Neuronal stem cell (in vitro differentiated cells): ENCODE measurements at regions not wholly inside any gene's neighbourhood (a gene's known extent, or its start where the extent isn't known, plus 50 kb on each side); places are given as distances from the start of the nearest gene placed in this dataset.

ENCODE experiments used
- DNase-seq: peaks from one replicate; pipeline ENCODE4 v3.0.0-alpha.2; 2013; ENCODE audit warnings: low spot score
- H2AFZ ChIP-seq: one replicate; pipeline ENCODE4 v1.6.1; 2013; ENCODE audit warnings: mild to moderate bottlenecking, low read length, inconsistent platforms
- H2AK5ac ChIP-seq: 2 replicates; pipeline ENCODE4 v1.6.1; 2013; ENCODE audit warnings: low read depth, mild to moderate bottlenecking, inconsistent platforms, low read length, moderate library complexity, mixed read lengths
- H2BK120ac ChIP-seq: 2 replicates; pipeline ENCODE4 v1.6.1; 2013; ENCODE audit warnings: low read depth, mild to moderate bottlenecking, inconsistent platforms, low read length, moderate library complexity, mixed read lengths
- H2BK12ac ChIP-seq: one replicate; pipeline ENCODE4 v1.6.1; 2013; ENCODE audit warnings: low read length, inconsistent platforms
- H2BK15ac ChIP-seq: 2 replicates; pipeline ENCODE4 v1.6.1; 2013; ENCODE audit warnings: mild to moderate bottlenecking, low read length, inconsistent platforms, mixed read lengths
- H2BK5ac ChIP-seq: one replicate; pipeline ENCODE4 v1.6.1; 2013; ENCODE audit warnings: inconsistent platforms, mild to moderate bottlenecking, low read length, moderate library complexity
- H3K14ac ChIP-seq: one replicate; pipeline ENCODE4 v1.6.1; 2013; ENCODE audit warnings: low read length, inconsistent platforms
- H3K18ac ChIP-seq: 2 replicates; pipeline ENCODE4 v1.6.1; 2013; ENCODE audit warnings: low read length, inconsistent platforms
- H3K23ac ChIP-seq: 2 replicates; pipeline ENCODE4 v1.6.1; 2013; ENCODE audit warnings: low read depth, mild to moderate bottlenecking, mixed read lengths, low read length, inconsistent platforms; ENCODE audit not compliant: poor library complexity
- H3K27ac ChIP-seq: replicated peaks from 3 replicates; pipeline ENCODE4 v1.5.1; 2013; ENCODE audit warnings: low read length, inconsistent platforms
- H3K27me3 ChIP-seq, 3 experiments: 2 replicates each; pipeline ENCODE4 v1.6.1; 2013; ENCODE audit warnings: low read length in 3 of 3, mild to moderate bottlenecking in 2 of 3, inconsistent platforms in 1 of 3, low read depth in 1 of 3, mixed read lengths in 1 of 3, moderate library complexity in 1 of 3; ENCODE audit not compliant: control insufficient read depth in 3 of 3, insufficient read depth in 3 of 3
- H3K36me3 ChIP-seq, 2 donors: replicated peaks in 1 of 2; 2 replicates each; pipeline ENCODE4 v1.6.1; 2013; ENCODE audit warnings: low read length in 2 of 2; ENCODE audit not compliant: control insufficient read depth in 2 of 2, insufficient read depth in 2 of 2
- H3K4ac ChIP-seq: 2 replicates; pipeline ENCODE4 v1.6.1; 2013; ENCODE audit warnings: inconsistent platforms, mild to moderate bottlenecking, low read length, moderate library complexity
- H3K4me1 ChIP-seq, 2 donors: 1 replicate in 1 of 2; 2 replicates in 1 of 2; pipeline ENCODE4 v1.6.1; 2013; ENCODE audit warnings: low read length in 2 of 2, low read depth in 1 of 2; ENCODE audit not compliant: control insufficient read depth in 2 of 2, insufficient read depth in 1 of 2
- H3K4me2 ChIP-seq: one replicate; pipeline ENCODE4 v1.6.1; 2013; ENCODE audit warnings: mild to moderate bottlenecking, low read length, inconsistent platforms; ENCODE audit not compliant: insufficient read depth, poor library complexity, severe bottlenecking
- H3K4me3 ChIP-seq, 2 donors: 2 replicates each; pipeline ENCODE4 v1.5.1; 2013; ENCODE audit warnings: low read length in 2 of 2, mild to moderate bottlenecking in 2 of 2, inconsistent platforms in 1 of 2, moderate library complexity in 1 of 2
- H3K79me1 ChIP-seq: one replicate; pipeline ENCODE4 v1.6.1; 2013; ENCODE audit warnings: low read depth, mild to moderate bottlenecking, inconsistent platforms, low read length, moderate library complexity
- H3K9ac ChIP-seq: one replicate; pipeline ENCODE4 v1.6.1; 2013; ENCODE audit warnings: mild to moderate bottlenecking, low read depth, low read length, inconsistent platforms; ENCODE audit not compliant: poor library complexity
- H3K9me3 ChIP-seq, 2 donors: replicated peaks in 1 of 2; 2 replicates each; pipeline versions ENCODE3 to v1.6.1; 2013; ENCODE audit warnings: low read length in 2 of 2, mild to moderate bottlenecking in 2 of 2, inconsistent platforms in 1 of 2, low read depth in 1 of 2, mixed read lengths in 1 of 2, moderate library complexity in 1 of 2; ENCODE audit not compliant: control insufficient read depth in 2 of 2, insufficient read depth in 1 of 2
- H4K8ac ChIP-seq: one replicate; pipeline ENCODE4 v1.6.1; 2013; ENCODE audit warnings: low read depth, mild to moderate bottlenecking, inconsistent platforms, low read length, moderate library complexity
- H4K91ac ChIP-seq: one replicate; pipeline ENCODE4 v1.6.1; 2013; ENCODE audit warnings: low read length, low read depth, mild to moderate bottlenecking, inconsistent platforms; ENCODE audit not compliant: poor library complexity
- WGBS, 2 donors: extraction: QIAGEN DNeasy Blood & Tissue Kit; methylation state at CpG; one replicate each; pipeline ENCODE4 v1.1.7; 2013; ENCODE audit warnings: missing lambda C conversion rate in 2 of 2, mixed read lengths in 1 of 2; ENCODE audit not compliant: insufficient read length in 2 of 2, insufficient replicate concordance in 1 of 2; ENCODE audit errors: extremely low coverage in 2 of 2; 5-methylcytosine and 5-hydroxymethylcytosine counted together

GRCh38 chr1:4124631-4125145 is 224.6 kb upstream of the C1orf174 start:
- Histone ChIP-seq H4K91ac (no peak overlapping the region), H3K9ac (no peak overlapping the region), H3K4me1 (peaks cover 0 to 2% of the 10 kb centered on the region in 2 donors), H2BK5ac (no peak overlapping the region), H2AFZ (no peak overlapping the region), H3K4me2 (no peak overlapping the region), H3K27ac (no peak overlapping the region), H3K4me3 (no peak overlapping the region), H2BK12ac (no peak overlapping the region), H2BK120ac (no peak overlapping the region), H2BK15ac (peak overlapping the region; percentile 1), H3K14ac (no peak overlapping the region), H2AK5ac (peak overlapping the region; percentile 58), H3K23ac (no peak overlapping the region), H3K27me3 (peaks cover 0 to 3% (median 0%) of the 10 kb centered on the region in 3 experiments), H4K8ac (no peak overlapping the region), H3K18ac (peak overlapping the region; percentile 41), H3K36me3 (no peaks in the 10 kb centered on the region), H3K9me3 (no peaks in the 10 kb centered on the region), H3K79me1 (no peaks in the 10 kb centered on the region), H3K4ac (no peak overlapping the region)
- no CpG with 5 or more reads among the region's 6 CpGs for WGBS, 2 donors
- no peak for DNase-seq

GRCh38 chr1:4126251-4126650 is 226.2 kb upstream of the C1orf174 start:
- H4K91ac ChIP-seq, result no peak overlapping the region
- H3K4me1 ChIP-seq, result peaks cover 0 to 2% of the 10 kb centered on the region in 2 donors
- H3K9ac ChIP-seq, result no peak overlapping the region
- H3K4ac ChIP-seq, result no peak overlapping the region
- no peak overlapping the region for H2BK120ac ChIP-seq
- H3K14ac ChIP-seq, result no peak overlapping the region
- H2AFZ ChIP-seq, result no peak overlapping the region
- H3K23ac ChIP-seq, result no peak overlapping the region
- no peak overlapping the region for H4K8ac ChIP-seq
- H3K18ac ChIP-seq, result no peak overlapping the region
- no peak overlapping the region for H3K4me3 ChIP-seq
- no peak overlapping the region for H3K27ac ChIP-seq
- no CpG with 5 or more reads among the region's 9 CpGs for WGBS, 2 donors
- no peaks in the 10 kb centered on the region for H3K79me1 ChIP-seq
- H2AK5ac ChIP-seq, result no peak overlapping the region
- no peak overlapping the region for H2BK5ac ChIP-seq
- H3K9me3 ChIP-seq, result no peaks in the 10 kb centered on the region
- H3K27me3 ChIP-seq, result peaks cover 0 to 5% (median 0%) of the 10 kb centered on the region in 3 experiments
- H2BK15ac ChIP-seq, result no peak overlapping the region
- no peak for DNase-seq
- H3K36me3 ChIP-seq, result no peaks in the 10 kb centered on the region
- H2BK12ac ChIP-seq, result no peak overlapping the region
- H3K4me2 ChIP-seq, result no peak overlapping the region

GRCh38 chr1:4126731-4127591 is 226.9 kb upstream of the C1orf174 start:
- no peak overlapping the region for H3K4me3 ChIP-seq
- H3K23ac ChIP-seq, result peak overlapping the region; percentile 74
- no peak overlapping the region for H3K9ac ChIP-seq
- H3K4me2 ChIP-seq, result no peak overlapping the region
- peaks cover 0 to 2% of the 10 kb centered on the region in 2 donors for H3K4me1 ChIP-seq
- peak overlapping the region; percentile 1 for H2BK120ac ChIP-seq
- WGBS, 2 donors, result no CpG with 5 or more reads among the region's 20 CpGs
- H3K18ac ChIP-seq, result peak overlapping the region; percentile 45
- H2BK15ac ChIP-seq, result peak overlapping the region; percentile 69
- H2AFZ ChIP-seq, result no peak overlapping the region
- H3K36me3 ChIP-seq, result no peaks in the 10 kb centered on the region
- peaks cover 0 to 10% (median 0%) of the 10 kb centered on the region in 3 experiments for H3K27me3 ChIP-seq
- no peak overlapping the region for H3K4ac ChIP-seq
- no peak overlapping the region for H2AK5ac ChIP-seq
- no peaks in the 10 kb centered on the region for H3K79me1 ChIP-seq
- H3K9me3 ChIP-seq, result no peaks in the 10 kb centered on the region
- no peak for DNase-seq
- no peak overlapping the region for H3K27ac ChIP-seq
- H4K8ac ChIP-seq, result no peak overlapping the region
- H2BK12ac ChIP-seq, result no peak overlapping the region
- H4K91ac ChIP-seq, result no peak overlapping the region
- no peak overlapping the region for H2BK5ac ChIP-seq
- H3K14ac ChIP-seq, result no peak overlapping the region

- no peak overlapping the region for H3K4me3 ChIP-seq
- H3K79me1 ChIP-seq, result no peaks in the 10 kb centered on the region
Observed at GRCh38 chr1:4127592-4128140, 227.6 kb upstream of the C1orf174 start.

More at GRCh38 chr1:4127592-4128140, 227.6 kb upstream of the C1orf174 start:
- H3K23ac ChIP-seq, result peak overlapping the region; percentile 74
- peak overlapping the region; percentile 69 for H2BK15ac ChIP-seq
- no peak overlapping the region for H4K91ac ChIP-seq
- H3K9me3 ChIP-seq, result no peaks in the 10 kb centered on the region
- H3K18ac ChIP-seq, result peak overlapping the region; percentile 70
- no peak overlapping the region for H2BK5ac ChIP-seq
- no CpG with 5 or more reads among the region's 23 CpGs for WGBS, 2 donors
- no peak overlapping the region for H3K27ac ChIP-seq
- peak overlapping the region; percentile 75 for H2BK12ac ChIP-seq
- H3K4ac ChIP-seq, result no peak overlapping the region
- H3K4me2 ChIP-seq, result no peak overlapping the region
- H2BK120ac ChIP-seq, result peak overlapping the region; percentile 1
- DNase-seq, result no peak
- H3K36me3 ChIP-seq, result no peaks in the 10 kb centered on the region
- peaks cover 0 to 2% of the 10 kb centered on the region in 2 donors for H3K4me1 ChIP-seq
- no peak overlapping the region for H3K14ac ChIP-seq
- H3K27me3 ChIP-seq, result peaks cover 0 to 12% (median 0%) of the 10 kb centered on the region in 3 experiments
- no peak overlapping the region for H2AFZ ChIP-seq
- no peak overlapping the region for H3K9ac ChIP-seq
- no peak overlapping the region for H4K8ac ChIP-seq
- H2AK5ac ChIP-seq, result peak overlapping the region; percentile 78
